ENCODE measurements at regions not wholly inside any gene's neighbourhood (a gene's known extent, or its start where the extent isn't known, plus 50 kb on each side); places are given as distances from the start of the nearest gene placed in this dataset.

DNA sequence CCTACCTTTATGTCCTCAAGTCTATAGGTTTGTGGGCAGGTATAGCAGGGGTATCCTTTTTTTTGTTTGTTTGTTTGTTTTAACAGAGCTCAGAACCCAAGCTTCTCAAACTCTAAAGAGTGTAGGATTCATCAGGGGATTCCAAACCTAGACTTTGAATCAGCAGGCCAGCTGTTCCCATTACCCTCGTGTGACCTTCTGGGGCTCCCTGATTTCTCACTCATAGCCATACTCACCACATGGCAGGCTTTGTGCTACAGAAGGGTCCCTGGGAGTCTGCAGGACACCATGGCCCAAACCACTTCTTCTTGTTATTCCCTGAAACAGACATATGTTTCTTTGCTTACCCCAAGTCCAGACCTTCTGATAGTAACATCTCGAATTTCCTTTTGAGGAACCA lies 350.8 kb upstream of the TSHZ2 start:
- no peak for DNase-seq

DNA sequence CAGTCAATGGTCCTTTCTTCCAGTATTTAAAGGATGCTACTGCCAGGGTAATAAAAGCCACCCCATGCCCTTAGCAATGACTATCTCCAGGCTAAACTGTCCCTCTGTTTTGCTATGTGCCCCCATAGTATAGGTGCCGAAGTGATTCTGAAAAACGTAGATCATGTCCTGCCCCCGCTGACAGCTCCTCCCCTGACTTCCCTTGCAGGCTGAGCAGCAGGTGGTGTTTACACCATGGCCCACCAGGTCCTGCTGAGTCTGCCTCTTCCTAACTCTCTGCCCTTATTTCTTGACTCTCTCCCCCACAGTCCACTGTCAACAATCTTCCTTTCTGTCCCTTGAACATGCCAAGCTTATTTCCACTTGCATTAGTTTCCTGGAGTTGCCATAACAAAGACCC lies 352.5 kb upstream of the TSHZ2 start:
- DNase-seq: no peak

DNA sequence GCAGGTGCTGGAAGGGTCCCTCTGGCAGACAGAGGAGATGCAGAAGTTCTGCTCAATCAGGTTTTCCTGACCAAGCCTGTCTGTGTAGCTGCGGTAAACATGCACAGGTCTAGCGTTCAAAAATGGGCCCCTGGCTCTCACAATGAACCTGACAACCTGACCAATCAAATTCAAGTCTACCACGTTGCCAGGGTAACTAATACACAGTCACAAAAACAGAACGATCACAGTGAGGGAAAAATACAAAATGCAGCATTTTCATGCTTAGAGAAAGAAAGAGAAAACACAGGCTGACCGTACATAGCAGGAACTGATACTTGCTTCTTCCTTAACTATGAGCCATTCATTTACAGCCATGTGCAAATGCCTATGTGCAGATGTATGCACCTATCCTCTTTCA lies 353.1 kb upstream of the TSHZ2 start:
- DNase-seq: no peak

DNA sequence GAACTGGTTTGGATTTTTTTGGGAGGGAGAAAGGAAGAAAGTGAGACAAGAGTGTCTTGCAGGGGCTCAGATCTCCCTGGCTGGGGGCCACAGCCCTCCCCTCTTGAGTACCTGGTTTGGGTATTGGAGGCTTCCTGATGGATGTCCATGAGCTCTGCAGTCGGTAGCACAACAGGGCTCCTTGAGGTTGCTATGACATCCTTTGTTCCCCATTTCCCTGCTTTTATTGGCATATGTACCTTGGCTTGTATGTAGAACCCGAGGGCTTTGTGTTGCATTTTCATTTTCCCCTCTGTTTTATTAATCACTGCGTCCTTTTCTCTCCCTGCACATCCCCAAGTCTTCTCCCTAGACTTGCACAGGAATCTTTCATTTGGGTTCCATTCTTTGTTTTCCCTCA lies 355.5 kb upstream of the TSHZ2 start:
- DNase-seq: no peak

DNA sequence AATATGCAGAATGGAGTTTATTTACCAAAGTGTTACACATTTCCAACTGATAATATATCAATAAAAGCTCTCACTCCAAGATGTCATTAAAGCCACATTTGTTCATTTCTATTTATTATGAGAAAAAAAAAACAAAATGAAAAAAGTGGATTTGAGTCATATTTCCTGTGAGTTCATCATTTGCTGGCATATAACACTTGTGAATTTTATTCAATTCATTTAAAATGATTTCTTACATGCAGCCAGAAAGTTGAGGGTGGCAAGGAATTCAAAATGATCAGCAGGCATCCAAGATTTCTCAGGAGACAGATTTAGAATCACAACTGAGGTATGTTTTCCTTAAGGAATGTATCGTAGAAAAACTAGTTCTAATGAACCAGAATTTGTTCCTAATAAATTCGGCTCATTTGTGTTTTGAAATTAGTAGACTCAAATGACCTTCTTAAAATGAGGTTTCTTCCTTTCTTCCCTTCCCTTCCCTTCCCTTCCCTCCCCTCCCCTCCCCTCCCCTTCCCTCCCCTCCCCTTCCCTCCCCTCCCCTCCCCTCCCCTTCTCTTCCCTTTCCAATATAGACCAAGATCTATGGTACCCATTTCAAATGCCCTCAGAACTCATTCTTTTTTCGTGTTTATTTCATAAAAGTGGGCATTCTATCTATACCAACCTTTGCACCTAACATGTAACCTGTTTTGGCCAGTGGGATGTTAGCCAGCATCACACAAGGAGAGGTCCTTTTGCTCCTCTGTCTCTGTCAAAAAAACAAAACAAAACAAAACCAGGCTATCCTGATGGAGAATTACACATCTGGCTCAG lies 357.9 kb upstream of the TSHZ2 start:
- no peak for DNase-seq

DNA sequence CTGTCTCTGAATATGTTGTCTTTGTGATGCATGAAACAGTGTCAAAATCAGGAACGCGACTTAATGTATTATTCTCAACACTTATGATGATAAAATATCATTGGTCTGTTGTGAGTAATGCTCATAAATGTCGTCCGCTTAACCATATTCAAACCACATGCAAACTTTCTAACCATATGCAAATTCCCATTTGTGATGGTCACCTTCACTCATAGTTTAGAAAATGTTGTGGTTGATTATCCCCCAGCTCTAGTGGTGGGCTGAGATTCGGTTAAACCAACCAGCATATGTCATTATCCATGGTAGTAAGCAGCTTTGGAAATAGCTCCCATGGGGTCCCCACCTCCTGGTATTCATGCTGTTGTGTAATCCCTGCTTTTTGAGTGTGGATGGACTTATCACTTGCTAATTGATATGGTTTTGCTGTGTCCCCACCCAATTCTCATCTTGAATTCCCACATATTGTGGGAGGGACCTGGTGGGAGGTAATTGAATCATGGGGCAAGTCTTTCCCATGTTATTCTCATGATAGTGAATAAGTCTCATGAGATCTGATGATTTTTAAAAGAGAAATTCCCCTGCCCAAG lies 360.0 kb upstream of the TSHZ2 start:
- DNase-seq: no peak

DNA sequence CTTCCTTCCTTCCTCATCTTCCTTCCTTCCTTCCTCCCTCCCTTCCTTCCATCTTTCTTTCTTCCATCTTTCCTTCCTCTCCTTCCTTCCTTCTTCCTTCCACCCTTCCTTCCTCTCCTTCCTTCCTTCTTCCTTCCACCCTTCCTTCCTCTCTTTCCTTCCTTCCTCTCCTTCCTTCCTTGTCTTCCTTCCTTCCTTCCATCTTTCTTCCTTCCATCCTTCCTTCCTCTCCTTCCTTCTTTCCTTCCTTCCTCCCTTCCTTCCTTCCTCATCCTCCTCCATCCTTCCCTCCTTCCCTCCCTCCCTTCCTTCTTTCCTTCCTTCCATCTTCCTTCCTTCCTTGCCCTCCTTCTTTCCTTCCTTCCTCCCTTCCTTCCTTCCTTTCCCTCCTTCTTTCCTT lies 361.4 kb upstream of the TSHZ2 start:
- DNase-seq: no peak

DNA sequence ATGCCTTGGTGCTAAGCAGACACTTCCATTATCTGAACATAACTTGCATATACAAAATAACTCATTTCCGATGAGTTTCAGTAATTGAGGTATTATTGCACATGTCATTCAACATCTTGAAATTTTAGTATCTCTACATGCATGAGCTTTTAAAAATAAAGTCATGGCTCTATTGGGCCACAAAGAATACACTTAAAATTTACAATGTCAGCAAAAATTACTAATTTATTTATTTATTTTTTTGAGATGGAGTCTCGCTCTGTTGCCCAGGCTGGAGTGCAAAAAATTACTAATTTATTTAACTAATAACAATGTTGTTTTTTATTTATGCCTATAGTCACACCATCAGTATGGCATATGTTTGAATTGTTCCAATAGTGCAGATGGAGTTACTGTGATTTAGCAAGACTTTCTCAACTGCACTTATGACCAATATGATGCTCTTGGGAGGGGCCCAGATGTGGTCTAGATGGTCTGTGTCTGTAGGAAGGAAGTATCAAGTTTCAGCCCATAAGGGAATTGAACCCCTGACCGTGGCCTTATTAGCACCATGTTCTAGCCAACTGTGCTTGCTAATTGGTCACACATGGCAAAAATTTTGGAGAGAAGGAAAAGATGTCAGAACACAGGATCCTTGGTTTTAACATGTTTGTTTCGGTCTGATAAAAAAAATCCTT lies 370.7 kb upstream of the TSHZ2 start:
- no peak for DNase-seq

DNA sequence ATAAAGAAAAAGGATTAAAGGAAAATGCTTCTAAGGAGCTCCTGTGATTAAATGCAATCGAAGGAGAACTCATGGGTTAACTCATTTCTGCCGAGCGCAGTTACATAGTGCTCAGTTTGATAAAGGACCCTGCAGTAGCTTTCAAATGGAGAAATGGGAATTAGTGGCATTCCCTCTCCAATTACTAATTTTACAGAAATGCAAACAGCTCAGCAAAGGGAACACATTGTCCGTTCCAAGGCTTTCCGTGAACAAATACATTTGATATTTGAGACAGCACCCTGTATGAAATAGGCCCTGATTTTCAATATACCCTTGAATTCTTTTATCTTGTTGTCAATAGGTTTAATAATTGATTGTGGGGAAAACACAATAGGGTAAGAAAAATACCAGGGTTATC lies 375.9 kb upstream of the TSHZ2 start:
- no peak for DNase-seq

DNA sequence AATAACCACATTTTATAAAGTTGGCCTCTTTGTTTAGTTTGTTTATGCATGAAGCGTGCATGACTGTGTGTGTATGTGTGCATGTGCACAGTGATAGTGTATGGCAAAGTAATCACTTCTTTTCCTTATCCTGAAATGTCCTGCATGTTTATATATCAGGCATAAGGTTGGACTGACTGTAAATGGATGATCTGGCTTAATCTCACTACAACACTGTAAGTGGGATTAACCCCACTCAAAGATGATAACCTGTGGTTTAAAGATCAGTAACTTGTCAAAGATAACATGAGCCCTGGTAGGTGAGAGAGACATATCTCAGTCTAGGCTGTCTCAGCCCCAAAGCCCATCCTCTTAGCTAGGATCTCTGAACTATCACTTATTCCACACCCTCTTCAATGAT lies 376.6 kb upstream of the TSHZ2 start:
- DNase-seq: no peak

DNA sequence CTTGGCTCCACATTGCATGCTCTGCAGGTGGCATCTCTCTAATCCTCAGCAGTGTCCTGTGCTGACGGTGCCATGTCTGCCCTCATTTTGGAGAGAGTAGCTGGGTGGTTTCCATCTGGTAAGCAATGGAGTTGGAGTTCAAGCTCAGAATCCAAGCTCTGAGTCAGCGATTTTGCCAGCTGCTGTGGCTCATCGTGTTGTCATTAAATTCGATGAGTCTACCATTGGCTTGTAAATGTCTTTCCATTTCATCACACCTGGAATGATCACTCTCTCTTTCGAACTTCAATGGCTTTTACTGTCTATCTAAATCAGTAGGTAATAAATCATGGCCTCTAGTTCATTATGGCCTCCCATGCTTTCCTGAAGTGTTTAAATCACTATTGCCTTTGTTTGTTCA lies 378.5 kb upstream of the TSHZ2 start:
- DNase-seq: no peak

DNA sequence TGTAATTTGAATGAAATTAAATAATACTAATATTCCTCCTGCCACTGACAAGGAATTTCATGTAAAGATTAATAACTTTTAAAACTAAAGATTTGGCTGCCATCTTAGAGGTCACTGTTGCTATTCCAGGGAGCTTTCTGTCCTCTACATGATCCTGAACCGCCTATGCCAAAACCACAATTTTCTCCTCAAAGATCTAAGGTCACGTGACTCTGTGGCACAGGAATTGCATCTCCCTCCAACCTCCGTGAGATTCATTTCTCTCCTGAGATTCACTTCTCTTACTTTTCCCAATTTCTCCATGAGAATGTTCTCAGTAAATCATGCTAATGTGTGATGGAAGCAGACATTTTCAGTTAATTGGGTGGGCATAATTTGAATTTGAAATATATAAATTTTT lies 379.6 kb upstream of the TSHZ2 start:
- DNase-seq: no peak

DNA sequence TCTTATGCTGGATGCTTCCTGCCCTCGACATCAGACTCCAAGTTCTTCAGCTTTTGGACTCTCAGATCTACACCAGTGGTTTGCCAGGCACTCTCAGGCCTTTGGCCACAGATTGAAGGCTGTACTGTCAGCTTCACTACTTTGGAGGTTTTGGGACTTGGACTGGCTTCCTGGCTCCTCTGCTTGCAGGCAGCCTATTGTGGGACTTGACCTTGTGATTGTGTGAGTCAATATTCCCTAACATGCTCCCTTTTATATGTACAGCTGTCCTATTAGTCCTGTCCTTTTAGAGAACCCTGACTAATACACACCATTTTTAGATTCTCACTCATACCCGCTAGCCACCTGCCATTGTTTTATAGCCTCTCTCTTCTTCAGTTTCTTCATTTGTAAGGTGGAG lies 382.1 kb upstream of the TSHZ2 start:
- DNase-seq: no peak

DNA sequence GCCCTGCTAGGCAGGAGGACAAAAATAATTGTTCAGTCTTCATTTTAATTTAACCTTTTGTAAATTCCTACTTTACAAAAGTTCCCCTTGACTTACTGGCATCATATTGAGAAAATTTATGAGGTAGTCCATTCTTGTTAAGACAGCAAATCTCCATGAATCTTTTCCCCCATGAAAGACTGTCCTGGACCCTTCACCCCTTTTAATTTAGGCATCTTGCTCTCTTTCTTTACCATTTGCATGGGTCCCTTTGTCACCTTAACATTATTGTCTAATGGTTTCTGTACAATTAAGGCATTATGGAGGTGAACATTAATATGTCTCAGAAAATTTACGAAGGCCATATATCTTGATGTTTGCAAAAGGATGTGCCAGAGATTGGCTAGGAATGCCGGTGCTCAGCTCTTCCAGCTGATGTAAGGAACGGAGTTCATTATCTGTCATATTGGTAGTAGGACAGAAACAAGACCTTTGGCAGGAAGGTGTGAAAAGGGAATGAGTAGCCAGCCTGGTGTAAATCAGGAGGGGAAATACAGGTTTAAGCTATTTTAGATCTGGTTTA lies 382.8 kb upstream of the TSHZ2 start:
- no peak for DNase-seq

DNA sequence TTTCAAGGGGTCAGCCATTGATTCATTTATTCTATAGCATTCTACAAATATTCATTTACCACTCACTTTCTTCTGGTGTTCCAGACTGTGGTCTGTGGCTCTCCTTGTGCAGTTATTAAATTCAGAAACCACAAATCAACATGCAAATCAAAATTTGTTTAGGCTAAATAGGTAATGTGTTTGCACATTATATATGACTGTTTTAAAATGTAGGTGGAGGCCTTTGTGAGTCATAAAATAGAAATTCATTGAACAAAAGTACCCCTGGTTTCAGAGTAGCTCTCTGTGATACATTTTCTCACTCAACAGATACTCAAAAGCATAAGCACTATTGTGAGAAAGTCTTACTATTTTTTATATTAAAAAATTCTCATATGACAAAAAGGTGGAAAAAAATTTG lies 385.5 kb upstream of the TSHZ2 start:
- no peak for DNase-seq

DNA sequence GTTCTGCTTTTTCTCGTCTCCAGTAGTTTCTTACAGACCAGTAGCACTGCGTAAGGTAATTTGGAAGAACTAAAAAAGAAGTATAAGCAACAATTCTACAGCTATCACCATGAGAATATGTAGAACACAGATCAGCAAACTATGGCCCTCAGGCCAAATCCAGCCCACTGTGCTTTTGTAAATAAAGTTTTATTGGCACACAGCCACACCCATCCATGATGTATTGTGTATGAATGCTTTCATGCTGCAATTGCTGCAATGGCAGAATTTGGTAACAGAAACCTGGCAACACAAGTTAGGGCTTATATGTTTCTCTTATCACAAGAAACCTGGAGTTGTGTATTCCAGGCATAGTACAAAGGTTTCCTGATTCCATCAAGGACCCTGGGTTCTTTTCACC lies 386.8 kb upstream of the TSHZ2 start:
- no peak for DNase-seq

DNA sequence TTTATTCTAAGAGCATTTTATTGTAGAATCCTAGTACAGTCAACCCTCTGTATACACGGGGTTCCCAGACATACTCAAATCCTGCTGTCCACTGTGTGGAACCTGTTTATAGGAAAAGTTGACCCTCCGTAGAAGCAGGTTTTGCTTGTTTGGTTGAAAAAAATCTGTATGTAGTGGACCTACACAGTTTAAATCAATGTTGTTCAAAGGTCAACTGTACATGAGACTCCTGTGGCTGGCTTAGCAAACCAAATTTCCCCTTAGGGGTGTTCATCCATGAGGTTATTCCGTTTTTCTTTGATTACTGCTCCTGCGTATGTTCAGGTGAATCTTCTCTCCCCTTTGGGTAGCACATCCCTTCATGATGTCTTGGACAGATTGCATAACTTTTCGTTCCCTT lies 387.0 kb upstream of the ZFP64 start:
- DNase-seq: no peak

DNA sequence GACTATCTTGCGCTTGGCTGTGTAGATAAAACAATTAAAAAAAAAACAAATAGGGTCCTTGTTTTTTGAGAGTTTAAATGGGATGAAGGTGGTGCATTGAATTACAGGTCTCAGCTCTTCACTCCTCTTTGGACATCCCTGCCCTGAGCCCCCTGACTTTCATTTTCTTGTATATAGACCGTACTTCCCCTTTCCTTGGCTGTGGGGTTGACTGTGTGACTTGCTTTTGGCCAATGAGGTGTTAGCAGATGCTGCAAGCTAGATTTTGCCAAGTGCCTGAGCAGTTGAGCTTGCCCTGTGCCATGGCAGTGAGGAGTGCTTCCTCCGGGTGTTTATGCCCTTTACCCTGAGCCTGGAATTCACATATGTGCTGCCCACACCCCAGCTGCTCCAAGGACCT lies 386.1 kb upstream of the ZFP64 start:
- DNase-seq: no peak

DNA sequence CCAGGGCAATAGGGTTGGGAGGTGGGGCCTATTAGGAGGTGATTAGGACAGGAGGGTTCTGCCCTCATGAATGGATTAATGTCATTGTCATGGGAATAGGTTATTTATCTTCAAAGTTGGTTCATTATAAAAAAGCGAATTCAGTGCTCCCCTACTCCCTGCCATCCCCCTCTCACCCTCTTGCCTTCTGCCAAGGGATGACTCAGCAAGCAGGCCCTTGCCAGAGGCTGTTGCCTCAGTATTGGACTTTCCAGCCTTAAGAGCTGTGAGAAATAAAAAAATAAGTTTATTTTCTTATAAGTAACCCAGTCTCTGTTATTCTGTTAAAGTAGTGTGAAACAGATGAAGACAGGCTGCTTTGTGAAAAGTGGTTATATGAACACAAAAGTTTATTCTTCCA lies 381.1 kb upstream of the ZFP64 start:
- no peak for DNase-seq

DNA sequence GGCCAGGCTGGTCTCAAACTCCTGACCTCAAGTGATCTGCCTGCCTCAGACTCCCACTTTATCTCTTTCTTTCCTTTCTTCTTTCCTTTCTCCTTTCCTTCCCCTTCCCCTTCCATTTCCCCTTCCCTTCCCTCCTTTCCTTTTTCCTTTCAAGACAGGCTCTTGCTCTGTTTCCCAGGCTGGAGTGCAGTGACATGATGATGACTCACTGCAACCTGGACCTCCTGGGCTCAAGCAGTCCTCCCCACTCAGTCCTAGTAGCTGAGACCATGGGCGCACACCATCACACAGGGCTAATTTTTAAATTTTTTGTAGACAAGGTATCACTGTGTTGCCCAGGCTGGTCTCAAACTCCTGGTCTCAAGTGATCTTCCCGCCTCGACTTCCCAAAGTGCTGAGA lies 377.6 kb upstream of the ZFP64 start:
- no peak for DNase-seq

DNA sequence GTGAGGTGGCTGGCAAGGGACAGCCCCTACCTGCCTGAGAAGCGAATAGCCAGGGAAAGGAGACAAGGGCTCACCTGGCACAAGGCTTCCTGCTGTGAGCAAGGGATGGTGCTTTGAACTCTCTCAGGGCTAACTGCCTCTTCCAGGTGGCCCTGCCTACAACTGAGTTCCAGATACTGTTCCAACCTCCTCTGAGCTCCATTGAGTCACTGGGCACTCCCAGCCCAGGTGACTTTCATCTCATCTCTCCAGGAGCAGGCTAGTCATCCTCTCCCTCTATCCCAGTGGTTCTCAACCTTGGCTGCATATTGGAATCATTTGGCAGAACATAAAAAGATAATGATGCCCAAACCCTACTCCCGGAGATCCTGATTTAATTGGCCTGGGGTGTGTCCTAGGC lies 374.0 kb upstream of the ZFP64 start:
- DNase-seq: no peak

DNA sequence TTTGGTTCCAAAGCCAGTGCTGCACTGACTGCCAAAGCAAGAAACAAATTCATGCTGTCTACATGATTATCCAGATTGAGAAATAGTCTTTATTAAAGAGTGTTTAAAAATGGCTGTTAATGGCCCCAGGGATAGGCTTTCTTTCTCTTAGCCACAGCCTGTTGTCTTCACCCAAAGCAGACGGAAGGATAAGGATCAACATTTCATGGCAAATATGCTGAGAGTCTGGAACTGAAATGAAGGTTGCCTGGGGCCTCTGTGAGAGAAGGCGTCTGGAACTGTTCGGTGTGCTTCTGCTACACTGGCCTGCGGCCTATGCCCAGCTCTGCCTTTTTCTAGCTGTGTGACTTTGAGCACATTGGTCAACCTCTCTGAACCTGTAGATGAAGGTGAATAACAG lies 373.0 kb upstream of the ZFP64 start:
- no peak for DNase-seq

DNA sequence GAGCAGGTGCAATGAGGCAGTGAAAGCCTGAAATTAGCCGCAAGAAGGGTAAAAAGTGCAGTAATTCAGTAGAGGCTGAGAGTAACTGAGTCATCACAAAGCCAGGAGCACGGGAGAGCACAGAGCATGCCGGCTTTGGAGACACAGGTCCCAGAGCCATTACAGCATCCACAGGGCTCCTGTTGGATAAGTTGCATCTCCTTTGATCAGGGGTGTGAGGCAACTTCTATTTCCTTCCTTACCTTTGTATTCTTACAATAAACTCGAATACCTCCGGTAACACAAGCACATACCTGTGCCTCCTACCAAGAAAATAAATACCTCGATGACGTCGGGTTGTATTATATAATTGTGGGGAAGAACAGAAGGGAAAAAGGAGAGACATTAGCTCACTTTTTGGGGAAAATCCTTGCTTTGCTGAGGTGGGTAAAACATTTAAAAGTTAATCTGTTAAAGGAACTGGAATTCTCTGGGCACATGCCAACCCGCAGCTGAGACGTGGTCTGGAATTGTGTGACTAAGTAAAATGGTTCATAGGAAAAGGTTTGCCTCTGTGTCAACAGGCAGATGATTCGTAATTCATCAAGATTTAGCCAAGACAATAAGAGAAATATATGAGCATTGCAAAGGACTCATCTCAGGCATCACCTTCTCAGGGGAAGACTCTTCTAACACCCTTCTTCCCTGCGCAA lies 360.7 kb upstream of the ZFP64 start:
- DNase-seq: no peak

DNA sequence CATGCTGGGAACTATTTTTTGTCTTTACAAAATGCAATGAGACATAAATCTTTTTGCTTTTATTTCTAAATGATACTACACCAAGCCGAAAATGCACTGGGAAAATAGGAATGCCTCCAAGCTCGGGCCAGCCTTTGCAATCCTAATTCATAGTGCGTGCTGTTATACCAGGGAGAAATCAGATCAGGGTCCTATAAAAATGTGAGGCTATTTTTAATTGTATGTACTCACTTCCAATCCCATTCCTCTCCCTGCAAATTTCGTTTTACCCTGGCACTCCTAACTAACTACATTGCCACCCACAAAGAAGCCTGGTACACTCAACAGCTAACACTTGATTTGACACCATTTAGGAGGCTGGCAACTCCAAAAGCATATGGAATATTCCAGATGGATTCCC lies 350.6 kb upstream of the ZFP64 start:
- no peak for DNase-seq

Data from NCI-H187 treated with DMSO at 0.1 percent for 48 hours (cell line).